Stimulated activated CD8-positive, alpha-beta memory T cell treated with anti-CD3 and anti-CD28 coated beads, Interleukin-15, amount 100 ng/mL, for 24 hours (primary cell): ENCODE measurements at regions not wholly inside any gene's neighbourhood (a gene's known extent, or its start where the extent isn't known, plus 50 kb on each side); places are given as distances from the start of the nearest gene placed in this dataset.
"Not testable (repeated sequence)": the region's sequence is repeated elsewhere in the genome, so short reads cannot be mapped to it uniquely, and the experiment has no call there.

Source experiments
- DNase-seq: peaks from one replicate; pipeline ENCODE4 v3.0.0-alpha.2; 2020; ENCODE audit warnings: low read depth

- not testable (repeated sequence) for DNase-seq
Observed at GRCh38 chr9:78172610-78173009, 63.3 kb upstream of the CEP78 start.

GRCh38 chr9:78171651-78172050, 64.2 kb upstream of the CEP78 start:
- no peak for DNase-seq

GRCh38 chr9:78169125-78169524, 66.8 kb upstream of the CEP78 start:
- no peak for DNase-seq

- no peak for DNase-seq
Observed at GRCh38 chr9:78167356-78167755, 68.5 kb upstream of the CEP78 start.

GRCh38 chr9:78163834-78164233, 72.0 kb upstream of the CEP78 start:
- DNase-seq: no peak

GRCh38 chr9:78158286-78158685, 77.6 kb upstream of the CEP78 start:
- DNase-seq: no peak

- DNase-seq: no peak
Observed at GRCh38 chr9:78150983-78151356, 84.9 kb upstream of the CEP78 start.

GRCh38 chr9:78150312-78150982, 85.4 kb upstream of the CEP78 start:
- no peak for DNase-seq

GRCh38 chr9:78149702-78150291, 86.1 kb upstream of the CEP78 start:
- DNase-seq: no peak

GRCh38 chr9:78146241-78146640, 89.6 kb upstream of the CEP78 start:
- no peak for DNase-seq

GRCh38 chr9:78144663-78145377, 91.1 kb upstream of the CEP78 start:
- DNase-seq: no peak

- DNase-seq: no peak
Observed at GRCh38 chr9:78144008-78144381, 91.9 kb upstream of the CEP78 start.

GRCh38 chr9:78143281-78144007, 92.4 kb upstream of the CEP78 start:
- no peak for DNase-seq

- not testable (repeated sequence) for DNase-seq
Observed at GRCh38 chr9:78142264-78142663, 93.6 kb upstream of the CEP78 start.

GRCh38 chr9:78133751-78134150, 102.1 kb upstream of the CEP78 start:
- no peak for DNase-seq

GRCh38 chr9:78132701-78133058, 101.1 kb upstream of the GNAQ start:
- DNase-seq: no peak

GRCh38 chr9:78131969-78132700, 100.5 kb upstream of the GNAQ start:
- DNase-seq: no peak

- no peak for DNase-seq
Observed at GRCh38 chr9:78130853-78131252, 99.2 kb upstream of the GNAQ start.

GRCh38 chr9:78130004-78130403, 98.4 kb upstream of the GNAQ start:
- DNase-seq: no peak

GRCh38 chr9:78127279-78128225, 95.9 kb upstream of the GNAQ start:
- DNase-seq: no peak

GRCh38 chr9:78123808-78124207, 92.2 kb upstream of the GNAQ start:
- DNase-seq: no peak
